ENCODE measurements at regions not wholly inside any gene's neighbourhood (a gene's known extent, or its start where the extent isn't known, plus 50 kb on each side); places are given as distances from the start of the nearest gene placed in this dataset.

- DNase-seq, result no peak
These were observed 541.7 kb upstream of the BTBD3 start for GRCh38 chr20:11375966-11376365.

GRCh38 chr20:11376420-11376819 lies 541.3 kb upstream of the BTBD3 start:
- DNase-seq, result no peak

- DNase-seq, result no peak
These were observed 540.7 kb upstream of the BTBD3 start for GRCh38 chr20:11376998-11377397.

GRCh38 chr20:11377761-11378160 lies 539.9 kb upstream of the BTBD3 start:
- DNase-seq, result no peak

GRCh38 chr20:11378252-11378651 lies 539.4 kb upstream of the BTBD3 start:
- no peak for DNase-seq

- no peak for DNase-seq
These were observed 538.3 kb upstream of the BTBD3 start for GRCh38 chr20:11379257-11380011.

- no peak for DNase-seq
These were observed 537.4 kb upstream of the BTBD3 start for GRCh38 chr20:11380283-11380682.

GRCh38 chr20:11387189-11387754 lies 530.4 kb upstream of the BTBD3 start:
- no peak for DNase-seq

GRCh38 chr20:11389186-11389585 lies 528.5 kb upstream of the BTBD3 start:
- no peak for DNase-seq

- no peak for DNase-seq
These were observed 526.1 kb upstream of the BTBD3 start for GRCh38 chr20:11391591-11391990.

- DNase-seq, result no peak
These were observed 523.4 kb upstream of the BTBD3 start for GRCh38 chr20:11394145-11394833.

- DNase-seq, result no peak
These were observed 522.1 kb upstream of the BTBD3 start for GRCh38 chr20:11395581-11395980.

GRCh38 chr20:11401988-11402387 lies 515.7 kb upstream of the BTBD3 start:
- no peak for DNase-seq

GRCh38 chr20:11403711-11404110 lies 514.0 kb upstream of the BTBD3 start:
- no peak for DNase-seq

GRCh38 chr20:11406877-11407276 lies 510.8 kb upstream of the BTBD3 start:
- DNase-seq, result no peak

GRCh38 chr20:11409561-11409960 lies 508.1 kb upstream of the BTBD3 start:
- no peak for DNase-seq

- DNase-seq, result no peak
These were observed 505.9 kb upstream of the BTBD3 start for GRCh38 chr20:11411765-11412164.

- DNase-seq, result no peak
These were observed 490.7 kb upstream of the BTBD3 start for GRCh38 chr20:11426948-11427347.

- no peak for DNase-seq
These were observed 488.5 kb upstream of the BTBD3 start for GRCh38 chr20:11429168-11429567.

GRCh38 chr20:11429889-11430519 lies 487.7 kb upstream of the BTBD3 start:
- DNase-seq, result no peak

GRCh38 chr20:11430652-11431051 lies 487.0 kb upstream of the BTBD3 start:
- DNase-seq, result no peak

GRCh38 chr20:11431621-11432020 lies 486.1 kb upstream of the BTBD3 start:
- DNase-seq, result no peak

GRCh38 chr20:11432407-11432806 lies 485.3 kb upstream of the BTBD3 start:
- no peak for DNase-seq
